ENCODE measurements at regions not wholly inside any gene's neighbourhood (a gene's known extent, or its start where the extent isn't known, plus 50 kb on each side); places are given as distances from the start of the nearest gene placed in this dataset.

- no peak overlapping the region for H3K4ac ChIP-seq (ENCODE audit: low read depth, low read length)
- no peak overlapping the region for H2BK5ac ChIP-seq (ENCODE audit: low read length)
- H2AK5ac ChIP-seq (ENCODE audit: low read length) = no peak overlapping the region
- no peak overlapping the region for H3K9ac ChIP-seq (ENCODE audit: low read length)
- H3K27me3 ChIP-seq (ENCODE audit: insufficient read depth, low read length, poor library complexity) = no peaks in the 10 kb centered on the region
- no peak overlapping the region for H4K8ac ChIP-seq (ENCODE audit: low read depth, low read length)
- H2BK15ac ChIP-seq (replicated peaks; ENCODE audit: low read depth) = no peak overlapping the region
- peak; percentile 42 for DNase-seq
- H3K79me2 ChIP-seq (ENCODE audit: control insufficient read depth, insufficient read depth, low read length) = no peaks in the 10 kb centered on the region
- H2BK120ac ChIP-seq (ENCODE audit: low read depth, low read length) = no peak overlapping the region
- H3K18ac ChIP-seq (ENCODE audit: low read length) = no peak overlapping the region
- H4K5ac ChIP-seq (ENCODE audit: low read length) = no peak overlapping the region
- no peaks in the 10 kb centered on the region for H3K79me1 ChIP-seq (ENCODE audit: low read length)
- H3K4me3 ChIP-seq (ENCODE audit: low read length) = no peak overlapping the region
- H3K23ac ChIP-seq (ENCODE audit: low read length) = no peak overlapping the region
- H3K27ac ChIP-seq (ENCODE audit: low read depth, low read length) = no peak overlapping the region
- H3K4me1 ChIP-seq (ENCODE audit: control insufficient read depth, low read depth, low read length) = no peaks in the 10 kb centered on the region
- no peak overlapping the region for H3K56ac ChIP-seq (ENCODE audit: low read length)
- no peaks in the 10 kb centered on the region for H3K36me3 ChIP-seq (ENCODE audit: control insufficient read depth, insufficient read depth, low read length)
- no peak overlapping the region for H3K4me2 ChIP-seq (ENCODE audit: low read length)
- WGBS (ENCODE audit: extremely low coverage, insufficient coverage, low lambda C conversion rate) = no CpG with 5 or more reads among the region's 10 CpGs
Observed at GRCh38 chr7:25392588-25393338, 164.5 kb upstream of the NPVF start.

GRCh38 chr7:25395976-25396375, 167.7 kb upstream of the NPVF start:
- H3K56ac ChIP-seq (ENCODE audit: low read length) = no peak overlapping the region
- H3K27ac ChIP-seq (ENCODE audit: low read depth, low read length) = no peak overlapping the region
- H3K79me1 ChIP-seq (ENCODE audit: low read length) = no peaks in the 10 kb centered on the region
- H3K4me3 ChIP-seq (ENCODE audit: low read length) = no peak overlapping the region
- no peak overlapping the region for H2BK5ac ChIP-seq (ENCODE audit: low read length)
- no peaks in the 10 kb centered on the region for H3K79me2 ChIP-seq (ENCODE audit: control insufficient read depth, insufficient read depth, low read length)
- H3K9ac ChIP-seq (ENCODE audit: low read length) = no peak overlapping the region
- H3K23ac ChIP-seq (ENCODE audit: low read length) = no peak overlapping the region
- DNase-seq = no peak
- H2BK15ac ChIP-seq (replicated peaks; ENCODE audit: low read depth) = no peak overlapping the region
- H2BK120ac ChIP-seq (ENCODE audit: low read depth, low read length) = no peak overlapping the region
- no peak overlapping the region for H3K4me2 ChIP-seq (ENCODE audit: low read length)
- WGBS (ENCODE audit: extremely low coverage, insufficient coverage, low lambda C conversion rate) = no CpG with 5 or more reads among the region's 5 CpGs
- H4K8ac ChIP-seq (ENCODE audit: low read depth, low read length) = no peak overlapping the region
- no peaks in the 10 kb centered on the region for H3K36me3 ChIP-seq (ENCODE audit: control insufficient read depth, insufficient read depth, low read length)
- H3K18ac ChIP-seq (ENCODE audit: low read length) = no peak overlapping the region
- no peaks in the 10 kb centered on the region for H3K4me1 ChIP-seq (ENCODE audit: control insufficient read depth, low read depth, low read length)
- no peak overlapping the region for H2AK5ac ChIP-seq (ENCODE audit: low read length)
- H3K27me3 ChIP-seq (ENCODE audit: insufficient read depth, low read length, poor library complexity) = no peaks in the 10 kb centered on the region
- no peak overlapping the region for H4K5ac ChIP-seq (ENCODE audit: low read length)
- H3K4ac ChIP-seq (ENCODE audit: low read depth, low read length) = no peak overlapping the region

- H4K5ac ChIP-seq (ENCODE audit: low read length) = no peak overlapping the region
- H3K36me3 ChIP-seq (ENCODE audit: control insufficient read depth, insufficient read depth, low read length) = no peaks in the 10 kb centered on the region
- no peak overlapping the region for H3K18ac ChIP-seq (ENCODE audit: low read length)
- no peaks in the 10 kb centered on the region for H3K27me3 ChIP-seq (ENCODE audit: insufficient read depth, low read length, poor library complexity)
- H2BK5ac ChIP-seq (ENCODE audit: low read length) = no peak overlapping the region
- no peak overlapping the region for H3K4ac ChIP-seq (ENCODE audit: low read depth, low read length)
- no peak overlapping the region for H2AK5ac ChIP-seq (ENCODE audit: low read length)
- no peaks in the 10 kb centered on the region for H3K79me2 ChIP-seq (ENCODE audit: control insufficient read depth, insufficient read depth, low read length)
- no peak overlapping the region for H3K27ac ChIP-seq (ENCODE audit: low read depth, low read length)
- H2BK15ac ChIP-seq (replicated peaks; ENCODE audit: low read depth) = no peak overlapping the region
- no peak for DNase-seq
- H3K56ac ChIP-seq (ENCODE audit: low read length) = no peak overlapping the region
- H3K4me2 ChIP-seq (ENCODE audit: low read length) = no peak overlapping the region
- no peak overlapping the region for H3K9ac ChIP-seq (ENCODE audit: low read length)
- WGBS (ENCODE audit: extremely low coverage, insufficient coverage, low lambda C conversion rate) = no CpG with 5 or more reads among the region's 3 CpGs
- H2BK120ac ChIP-seq (ENCODE audit: low read depth, low read length) = no peak overlapping the region
- no peaks in the 10 kb centered on the region for H3K4me1 ChIP-seq (ENCODE audit: control insufficient read depth, low read depth, low read length)
- H3K23ac ChIP-seq (ENCODE audit: low read length) = no peak overlapping the region
- no peaks in the 10 kb centered on the region for H3K79me1 ChIP-seq (ENCODE audit: low read length)
- H4K8ac ChIP-seq (ENCODE audit: low read depth, low read length) = no peak overlapping the region
- no peak overlapping the region for H3K4me3 ChIP-seq (ENCODE audit: low read length)
Observed at GRCh38 chr7:25396668-25397067, 168.4 kb upstream of the NPVF start.

- Histone ChIP-seq H3K79me2 (ENCODE audit: control insufficient read depth, insufficient read depth, low read length) (no peaks in the 10 kb centered on the region), H3K18ac (ENCODE audit: low read length) (no peak overlapping the region), H3K79me1 (ENCODE audit: low read length) (no peaks in the 10 kb centered on the region), H2BK120ac (ENCODE audit: low read depth, low read length) (no peak overlapping the region), H4K8ac (ENCODE audit: low read depth, low read length) (no peak overlapping the region), H3K27ac (ENCODE audit: low read depth, low read length) (no peak overlapping the region), H3K4me3 (ENCODE audit: low read length) (no peak overlapping the region), H4K5ac (ENCODE audit: low read length) (no peak overlapping the region), H3K27me3 (ENCODE audit: insufficient read depth, low read length, poor library complexity) (no peaks in the 10 kb centered on the region), H3K4me2 (ENCODE audit: low read length) (no peak overlapping the region), H3K23ac (ENCODE audit: low read length) (no peak overlapping the region), H2AK5ac (ENCODE audit: low read length) (no peak overlapping the region), H3K36me3 (ENCODE audit: control insufficient read depth, insufficient read depth, low read length) (no peaks in the 10 kb centered on the region), H3K56ac (ENCODE audit: low read length) (no peak overlapping the region), H2BK5ac (ENCODE audit: low read length) (no peak overlapping the region), H3K9ac (ENCODE audit: low read length) (no peak overlapping the region), H3K4ac (ENCODE audit: low read depth, low read length) (no peak overlapping the region), H2BK15ac (replicated peaks; ENCODE audit: low read depth) (no peak overlapping the region), H3K4me1 (ENCODE audit: control insufficient read depth, low read depth, low read length) (no peaks in the 10 kb centered on the region)
- no CpG with 5 or more reads among the region's 5 CpGs for WGBS (ENCODE audit: extremely low coverage, insufficient coverage, low lambda C conversion rate)
- DNase-seq = no peak
Observed at GRCh38 chr7:25398418-25398817, 170.1 kb upstream of the NPVF start.

- Histone ChIP-seq H2BK15ac (replicated peaks; ENCODE audit: low read depth) (no peak overlapping the region), H3K9ac (ENCODE audit: low read length) (no peak overlapping the region), H3K36me3 (ENCODE audit: control insufficient read depth, insufficient read depth, low read length) (no peaks in the 10 kb centered on the region), H3K4me1 (ENCODE audit: control insufficient read depth, low read depth, low read length) (no peaks in the 10 kb centered on the region), H3K4me2 (ENCODE audit: low read length) (no peak overlapping the region), H3K79me1 (ENCODE audit: low read length) (no peaks in the 10 kb centered on the region), H3K4me3 (ENCODE audit: low read length) (no peak overlapping the region), H3K18ac (ENCODE audit: low read length) (no peak overlapping the region), H4K5ac (ENCODE audit: low read length) (no peak overlapping the region), H4K8ac (ENCODE audit: low read depth, low read length) (no peak overlapping the region), H2BK5ac (ENCODE audit: low read length) (no peak overlapping the region), H3K79me2 (ENCODE audit: control insufficient read depth, insufficient read depth, low read length) (no peaks in the 10 kb centered on the region), H2BK120ac (ENCODE audit: low read depth, low read length) (no peak overlapping the region), H3K27ac (ENCODE audit: low read depth, low read length) (no peak overlapping the region), H3K56ac (ENCODE audit: low read length) (no peak overlapping the region), H2AK5ac (ENCODE audit: low read length) (no peak overlapping the region), H3K23ac (ENCODE audit: low read length) (no peak overlapping the region), H3K4ac (ENCODE audit: low read depth, low read length) (no peak overlapping the region), H3K27me3 (ENCODE audit: insufficient read depth, low read length, poor library complexity) (no peaks in the 10 kb centered on the region)
- WGBS (ENCODE audit: extremely low coverage, insufficient coverage, low lambda C conversion rate) = no CpG with 5 or more reads among the region's 8 CpGs
- DNase-seq = no peak
Observed at GRCh38 chr7:25399000-25399750, 170.9 kb upstream of the NPVF start.
